ENCODE measurements at regions not wholly inside any gene's neighbourhood (a gene's known extent, or its start where the extent isn't known, plus 50 kb on each side); places are given as distances from the start of the nearest gene placed in this dataset.
"Not testable (repeated sequence)": the region's sequence is repeated elsewhere in the genome, so short reads cannot be mapped to it uniquely, and the experiment has no call there.

GRCh38 chr4:162836773-162837172 lies 329.9 kb downstream of the NAF1 start:
- H3K9me3 ChIP-seq (ENCODE audit: control insufficient read depth in 3 of 3, low read length in 3 of 3): no peaks in the 10 kb centered on the region
- no peak overlapping the region for H3K4me3 ChIP-seq (ENCODE audit: low read length in 3 of 3)
- no peak overlapping the region for H3K9ac ChIP-seq (ENCODE audit: low read depth in 1 of 3, low read length in 3 of 3)
- no peaks in the 10 kb centered on the region for H3K4me1 ChIP-seq (ENCODE audit: control insufficient read depth in 3 of 3, insufficient read depth in 3 of 3, low read length in 3 of 3)
- H3K36me3 ChIP-seq (ENCODE audit: control insufficient read depth in 3 of 3, insufficient read depth in 3 of 3, low read length in 3 of 3): no peaks in the 10 kb centered on the region
- no peaks in the 10 kb centered on the region for H3K27me3 ChIP-seq (ENCODE audit: control insufficient read depth in 3 of 3, insufficient read depth in 3 of 3, low read length in 3 of 3)
- no peak overlapping the region for H3K27ac ChIP-seq (ENCODE audit: low read depth, low read length)

- not testable (repeated sequence) for H3K9me3 ChIP-seq (ENCODE audit: control insufficient read depth in 3 of 3, low read length in 3 of 3); H3K36me3 ChIP-seq (ENCODE audit: control insufficient read depth in 3 of 3, insufficient read depth in 3 of 3, low read length in 3 of 3); H3K27ac ChIP-seq (ENCODE audit: low read depth, low read length); H3K27me3 ChIP-seq (ENCODE audit: control insufficient read depth in 3 of 3, insufficient read depth in 3 of 3, low read length in 3 of 3); H3K4me3 ChIP-seq (ENCODE audit: low read length in 3 of 3); H3K9ac ChIP-seq (ENCODE audit: low read depth in 1 of 3, low read length in 3 of 3); H3K4me1 ChIP-seq (ENCODE audit: control insufficient read depth in 3 of 3, insufficient read depth in 3 of 3, low read length in 3 of 3)
These were observed 330.4 kb downstream of the NAF1 start for GRCh38 chr4:162836258-162836657.

- H3K9me3 ChIP-seq (ENCODE audit: control insufficient read depth in 3 of 3, low read length in 3 of 3): no peaks in the 10 kb centered on the region
- H3K27me3 ChIP-seq (ENCODE audit: control insufficient read depth in 3 of 3, insufficient read depth in 3 of 3, low read length in 3 of 3): no peaks in the 10 kb centered on the region
- H3K36me3 ChIP-seq (ENCODE audit: control insufficient read depth in 3 of 3, insufficient read depth in 3 of 3, low read length in 3 of 3): no peaks in the 10 kb centered on the region
- no peak overlapping the region for H3K27ac ChIP-seq (ENCODE audit: low read depth, low read length)
- no peak overlapping the region for H3K4me3 ChIP-seq (ENCODE audit: low read length in 3 of 3)
- no peak overlapping the region for H3K9ac ChIP-seq (ENCODE audit: low read depth in 1 of 3, low read length in 3 of 3)
- no peaks in the 10 kb centered on the region for H3K4me1 ChIP-seq (ENCODE audit: control insufficient read depth in 3 of 3, insufficient read depth in 3 of 3, low read length in 3 of 3)
These were observed 335.8 kb downstream of the NAF1 start for GRCh38 chr4:162830899-162831298.

DNA sequence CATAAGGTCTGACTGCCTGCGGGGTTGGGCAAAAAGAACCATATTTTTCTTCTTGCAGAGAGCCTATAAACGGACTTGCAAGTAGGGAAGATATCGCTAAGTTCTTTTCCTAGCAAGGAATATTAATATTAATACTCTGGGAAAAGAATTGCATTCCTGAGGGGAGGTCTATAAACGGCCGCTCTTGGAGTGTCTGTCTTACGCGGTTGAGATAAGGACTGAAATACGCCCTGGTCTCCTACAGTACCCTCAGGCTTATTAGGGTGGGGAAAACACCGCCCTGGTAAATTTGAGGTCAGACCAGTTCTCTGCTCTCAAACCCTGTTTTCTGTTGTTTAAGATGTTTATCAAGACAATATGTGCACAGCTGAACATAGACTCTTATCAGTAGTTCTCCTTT lies 349.3 kb downstream of the NAF1 start:
- H3K27ac ChIP-seq (ENCODE audit: low read depth, low read length); H3K4me1 ChIP-seq (ENCODE audit: control insufficient read depth in 3 of 3, insufficient read depth in 3 of 3, low read length in 3 of 3); H3K9ac ChIP-seq (ENCODE audit: low read depth in 1 of 3, low read length in 3 of 3); H3K4me3 ChIP-seq (ENCODE audit: low read length in 3 of 3); H3K9me3 ChIP-seq (ENCODE audit: control insufficient read depth in 3 of 3, low read length in 3 of 3); H3K27me3 ChIP-seq (ENCODE audit: control insufficient read depth in 3 of 3, insufficient read depth in 3 of 3, low read length in 3 of 3); H3K36me3 ChIP-seq (ENCODE audit: control insufficient read depth in 3 of 3, insufficient read depth in 3 of 3, low read length in 3 of 3): not testable (repeated sequence)

GRCh38 chr4:162804351-162804924 lies 362.3 kb downstream of the NAF1 start:
- H3K36me3 ChIP-seq (ENCODE audit: control insufficient read depth in 3 of 3, insufficient read depth in 3 of 3, low read length in 3 of 3): no peaks in the 10 kb centered on the region
- H3K9ac ChIP-seq (ENCODE audit: low read depth in 1 of 3, low read length in 3 of 3): no peak overlapping the region
- H3K4me1 ChIP-seq (ENCODE audit: control insufficient read depth in 3 of 3, insufficient read depth in 3 of 3, low read length in 3 of 3): no peaks in the 10 kb centered on the region

GRCh38 chr4:162803378-162803777 lies 363.3 kb downstream of the NAF1 start:
- Histone ChIP-seq H3K4me1 (ENCODE audit: control insufficient read depth in 3 of 3, insufficient read depth in 3 of 3, low read length in 3 of 3) (no peaks in the 10 kb centered on the region), H3K9me3 (ENCODE audit: control insufficient read depth in 3 of 3, low read length in 3 of 3) (no peaks in the 10 kb centered on the region), H3K9ac (ENCODE audit: low read depth in 1 of 3, low read length in 3 of 3) (no peak overlapping the region), H3K27ac (ENCODE audit: low read depth, low read length) (no peak overlapping the region), H3K36me3 (ENCODE audit: control insufficient read depth in 3 of 3, insufficient read depth in 3 of 3, low read length in 3 of 3) (no peaks in the 10 kb centered on the region), H3K27me3 (ENCODE audit: control insufficient read depth in 3 of 3, insufficient read depth in 3 of 3, low read length in 3 of 3) (no peaks in the 10 kb centered on the region), H3K4me3 (ENCODE audit: low read length in 3 of 3) (no peak overlapping the region)

More at GRCh38 chr4:162804351-162804924, 362.3 kb downstream of the NAF1 start:
- H3K27ac ChIP-seq (ENCODE audit: low read depth, low read length): no peak overlapping the region
- H3K9me3 ChIP-seq (ENCODE audit: control insufficient read depth in 3 of 3, low read length in 3 of 3): no peaks in the 10 kb centered on the region
- no peaks in the 10 kb centered on the region for H3K27me3 ChIP-seq (ENCODE audit: control insufficient read depth in 3 of 3, insufficient read depth in 3 of 3, low read length in 3 of 3)
- peak overlapping the region in 1 of 3 donors; percentile 7 for H3K4me3 ChIP-seq (ENCODE audit: low read length in 3 of 3)

- Histone ChIP-seq H3K9ac (ENCODE audit: low read depth in 1 of 3, low read length in 3 of 3) (no peak overlapping the region), H3K27me3 (ENCODE audit: control insufficient read depth in 3 of 3, insufficient read depth in 3 of 3, low read length in 3 of 3) (no peaks in the 10 kb centered on the region), H3K27ac (ENCODE audit: low read depth, low read length) (no peak overlapping the region), H3K36me3 (ENCODE audit: control insufficient read depth in 3 of 3, insufficient read depth in 3 of 3, low read length in 3 of 3) (no peaks in the 10 kb centered on the region), H3K4me1 (ENCODE audit: control insufficient read depth in 3 of 3, insufficient read depth in 3 of 3, low read length in 3 of 3) (no peaks in the 10 kb centered on the region), H3K4me3 (ENCODE audit: low read length in 3 of 3) (no peak overlapping the region), H3K9me3 (ENCODE audit: control insufficient read depth in 3 of 3, low read length in 3 of 3) (no peaks in the 10 kb centered on the region)
These were observed 369.6 kb downstream of the NAF1 start for GRCh38 chr4:162797108-162797507.

GRCh38 chr4:162793571-162793970 lies 373.1 kb downstream of the NAF1 start:
- Histone ChIP-seq H3K9ac (ENCODE audit: low read depth in 1 of 3, low read length in 3 of 3) (no peak overlapping the region), H3K27ac (ENCODE audit: low read depth, low read length) (no peak overlapping the region), H3K36me3 (ENCODE audit: control insufficient read depth in 3 of 3, insufficient read depth in 3 of 3, low read length in 3 of 3) (no peaks in the 10 kb centered on the region), H3K4me1 (ENCODE audit: control insufficient read depth in 3 of 3, insufficient read depth in 3 of 3, low read length in 3 of 3) (no peaks in the 10 kb centered on the region), H3K4me3 (ENCODE audit: low read length in 3 of 3) (no peak overlapping the region), H3K27me3 (ENCODE audit: control insufficient read depth in 3 of 3, insufficient read depth in 3 of 3, low read length in 3 of 3) (no peaks in the 10 kb centered on the region), H3K9me3 (ENCODE audit: control insufficient read depth in 3 of 3, low read length in 3 of 3) (no peaks in the 10 kb centered on the region)

DNA sequence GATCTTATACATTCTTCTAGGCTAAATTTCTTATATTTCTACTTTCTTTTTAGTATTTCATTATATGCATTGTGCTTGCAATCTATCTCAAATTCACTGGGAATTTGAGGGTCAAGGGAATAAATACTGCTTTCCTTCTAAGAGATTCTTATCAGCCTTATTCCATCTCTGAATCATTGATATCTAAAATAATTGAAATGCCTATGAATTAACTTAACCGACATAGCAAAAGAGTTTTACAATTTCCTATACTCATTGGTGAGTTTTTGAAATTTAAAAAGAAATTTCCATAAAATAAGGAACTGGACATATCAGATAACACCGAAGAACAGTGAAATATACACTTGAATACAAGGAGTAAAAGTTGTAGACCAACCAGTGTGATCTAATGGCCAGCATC lies 373.7 kb downstream of the NAF1 start:
- H3K36me3 ChIP-seq (ENCODE audit: control insufficient read depth in 3 of 3, insufficient read depth in 3 of 3, low read length in 3 of 3): no peaks in the 10 kb centered on the region
- no peak overlapping the region for H3K27ac ChIP-seq (ENCODE audit: low read depth, low read length)
- no peak overlapping the region for H3K9ac ChIP-seq (ENCODE audit: low read depth in 1 of 3, low read length in 3 of 3)
- H3K27me3 ChIP-seq (ENCODE audit: control insufficient read depth in 3 of 3, insufficient read depth in 3 of 3, low read length in 3 of 3): no peaks in the 10 kb centered on the region
- H3K4me3 ChIP-seq (ENCODE audit: low read length in 3 of 3): no peak overlapping the region
- no peaks in the 10 kb centered on the region for H3K9me3 ChIP-seq (ENCODE audit: control insufficient read depth in 3 of 3, low read length in 3 of 3)
- no peaks in the 10 kb centered on the region for H3K4me1 ChIP-seq (ENCODE audit: control insufficient read depth in 3 of 3, insufficient read depth in 3 of 3, low read length in 3 of 3)

- no peak overlapping the region for H3K9ac ChIP-seq (ENCODE audit: low read depth in 1 of 3, low read length in 3 of 3)
These were observed 375.5 kb downstream of the NAF1 start for GRCh38 chr4:162791226-162791625.

DNA sequence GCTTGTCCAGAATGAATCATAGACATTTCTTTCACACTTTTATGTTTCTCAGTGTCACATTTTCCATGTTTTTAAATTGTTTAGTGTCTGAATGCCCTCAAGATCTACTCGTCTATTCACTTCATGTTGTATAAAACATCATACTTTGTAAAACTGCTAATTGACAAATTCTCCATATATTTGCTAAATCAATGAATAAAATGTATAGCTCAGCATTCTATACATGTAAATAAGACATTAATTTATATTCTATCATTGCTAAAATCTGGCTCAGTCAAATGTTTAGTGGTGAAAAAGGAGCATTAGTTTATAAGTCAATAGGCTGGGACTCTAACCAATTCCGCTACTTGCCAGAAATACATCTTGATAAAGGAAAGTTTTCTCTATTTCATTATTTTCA lies 379.6 kb downstream of the NAF1 start:
- H3K4me3 ChIP-seq (ENCODE audit: low read length in 3 of 3): no peak overlapping the region
- no peaks in the 10 kb centered on the region for H3K27me3 ChIP-seq (ENCODE audit: control insufficient read depth in 3 of 3, insufficient read depth in 3 of 3, low read length in 3 of 3)
- no peaks in the 10 kb centered on the region for H3K9me3 ChIP-seq (ENCODE audit: control insufficient read depth in 3 of 3, low read length in 3 of 3)
- no peaks in the 10 kb centered on the region for H3K36me3 ChIP-seq (ENCODE audit: control insufficient read depth in 3 of 3, insufficient read depth in 3 of 3, low read length in 3 of 3)
- H3K4me1 ChIP-seq (ENCODE audit: control insufficient read depth in 3 of 3, insufficient read depth in 3 of 3, low read length in 3 of 3): no peaks in the 10 kb centered on the region
- no peak overlapping the region for H3K9ac ChIP-seq (ENCODE audit: low read depth in 1 of 3, low read length in 3 of 3)
- H3K27ac ChIP-seq (ENCODE audit: low read depth, low read length): no peak overlapping the region

More at GRCh38 chr4:162791226-162791625, 375.5 kb downstream of the NAF1 start:
- Histone ChIP-seq H3K36me3 (ENCODE audit: control insufficient read depth in 3 of 3, insufficient read depth in 3 of 3, low read length in 3 of 3) (no peaks in the 10 kb centered on the region), H3K9me3 (ENCODE audit: control insufficient read depth in 3 of 3, low read length in 3 of 3) (no peaks in the 10 kb centered on the region), H3K27ac (ENCODE audit: low read depth, low read length) (no peak overlapping the region), H3K27me3 (ENCODE audit: control insufficient read depth in 3 of 3, insufficient read depth in 3 of 3, low read length in 3 of 3) (no peaks in the 10 kb centered on the region), H3K4me3 (ENCODE audit: low read length in 3 of 3) (no peak overlapping the region), H3K4me1 (ENCODE audit: control insufficient read depth in 3 of 3, insufficient read depth in 3 of 3, low read length in 3 of 3) (no peaks in the 10 kb centered on the region)
